Fibroblast of mammary gland (primary cell): ENCODE measurements at regions not wholly inside any gene's neighbourhood (a gene's known extent, or its start where the extent isn't known, plus 50 kb on each side); places are given as distances from the start of the nearest gene placed in this dataset.

Experiments used
- DNase-seq: peaks from one replicate; pipeline ENCODE4 v3.0.0-alpha.2; 2010; ENCODE audit warnings: low read depth
- H3K4me3 ChIP-seq: 2 replicates; pipeline ENCODE4 v1.5.1; 2011; ENCODE audit warnings: low read depth, mild to moderate bottlenecking, low read length, moderate library complexity; ENCODE audit not compliant: control insufficient read depth
- TF ChIP-seq, protein P1 (sequence below): conservative IDR thresholded peaks from 2 replicates; pipeline ENCODE4 v1.5.1; 2011; ENCODE audit warnings: low read depth, low read length, inconsistent platforms; ENCODE audit not compliant: control insufficient read depth, insufficient read depth

DNA sequence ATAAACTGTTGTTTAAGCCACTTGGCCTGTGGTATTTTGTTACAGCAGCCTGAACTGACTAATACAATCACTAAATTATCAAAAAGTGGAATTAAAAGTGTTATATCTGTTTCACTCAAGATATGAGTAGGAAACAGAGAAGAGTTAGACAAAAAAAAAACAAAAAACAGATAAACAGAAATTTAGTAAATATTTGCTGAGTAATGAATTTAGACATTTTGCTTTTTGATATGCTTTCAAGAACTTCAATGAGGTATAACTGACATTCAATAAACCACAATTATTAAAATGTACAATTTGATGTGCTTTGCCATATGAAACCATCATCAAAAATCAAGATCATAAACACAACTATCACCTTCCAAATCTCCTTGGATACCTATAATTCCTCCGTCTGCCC is 369.2 kb downstream of the PAX1 start:
- TF ChIP-seq, protein P1, sequence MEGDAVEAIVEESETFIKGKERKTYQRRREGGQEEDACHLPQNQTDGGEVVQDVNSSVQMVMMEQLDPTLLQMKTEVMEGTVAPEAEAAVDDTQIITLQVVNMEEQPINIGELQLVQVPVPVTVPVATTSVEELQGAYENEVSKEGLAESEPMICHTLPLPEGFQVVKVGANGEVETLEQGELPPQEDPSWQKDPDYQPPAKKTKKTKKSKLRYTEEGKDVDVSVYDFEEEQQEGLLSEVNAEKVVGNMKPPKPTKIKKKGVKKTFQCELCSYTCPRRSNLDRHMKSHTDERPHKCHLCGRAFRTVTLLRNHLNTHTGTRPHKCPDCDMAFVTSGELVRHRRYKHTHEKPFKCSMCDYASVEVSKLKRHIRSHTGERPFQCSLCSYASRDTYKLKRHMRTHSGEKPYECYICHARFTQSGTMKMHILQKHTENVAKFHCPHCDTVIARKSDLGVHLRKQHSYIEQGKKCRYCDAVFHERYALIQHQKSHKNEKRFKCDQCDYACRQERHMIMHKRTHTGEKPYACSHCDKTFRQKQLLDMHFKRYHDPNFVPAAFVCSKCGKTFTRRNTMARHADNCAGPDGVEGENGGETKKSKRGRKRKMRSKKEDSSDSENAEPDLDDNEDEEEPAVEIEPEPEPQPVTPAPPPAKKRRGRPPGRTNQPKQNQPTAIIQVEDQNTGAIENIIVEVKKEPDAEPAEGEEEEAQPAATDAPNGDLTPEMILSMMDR, result no peak
- DNase-seq, result no peak
- no peak overlapping the region for H3K4me3 ChIP-seq

DNA sequence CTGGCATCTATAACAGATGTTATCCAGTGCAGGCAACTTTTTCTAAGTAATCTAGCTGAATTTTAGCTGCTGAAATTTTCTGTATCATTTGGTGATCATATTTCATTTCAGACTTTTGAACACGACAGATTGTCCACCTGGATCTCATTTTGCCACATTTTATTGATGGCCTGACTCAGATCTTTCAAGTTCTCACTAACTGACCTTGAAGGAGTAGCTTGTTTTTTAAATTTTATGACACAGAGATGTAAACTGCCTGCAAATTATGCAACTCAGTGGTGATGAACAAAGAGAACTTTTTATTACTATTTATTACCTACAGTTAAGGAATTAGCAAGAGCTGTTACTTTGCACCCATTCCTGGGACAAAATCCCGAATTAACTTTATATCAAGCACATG is 366.4 kb downstream of the PAX1 start:
- DNase-seq, result peak; percentile 16
- TF ChIP-seq, protein P1, result no peak
- no peak overlapping the region for H3K4me3 ChIP-seq

DNA sequence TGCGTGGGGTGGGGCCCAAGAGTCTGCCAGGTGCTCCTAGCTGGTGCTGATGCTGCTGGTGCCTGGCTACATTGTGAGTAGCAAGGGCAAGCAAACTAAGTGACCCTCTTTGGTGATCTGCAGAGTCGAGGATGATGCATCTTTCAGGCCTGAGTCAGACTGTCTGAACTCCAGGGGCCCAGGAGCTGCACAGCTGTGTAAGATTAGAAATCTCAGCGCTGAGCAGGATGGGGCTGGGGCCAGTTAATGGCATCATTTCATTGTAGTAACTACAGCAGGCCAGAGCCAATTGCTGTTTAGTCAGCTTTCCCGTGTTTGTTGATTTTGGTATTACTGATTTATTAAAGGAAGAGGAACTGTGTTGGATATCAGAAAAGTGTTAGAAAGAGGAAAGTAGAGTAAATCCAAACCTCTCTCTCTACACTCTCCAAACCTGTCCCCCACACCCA is 365.2 kb downstream of the PAX1 start:
- H3K4me3 ChIP-seq, result no peak overlapping the region
- TF ChIP-seq, protein P1, result no peak
- peak; percentile 85 for DNase-seq

DNA sequence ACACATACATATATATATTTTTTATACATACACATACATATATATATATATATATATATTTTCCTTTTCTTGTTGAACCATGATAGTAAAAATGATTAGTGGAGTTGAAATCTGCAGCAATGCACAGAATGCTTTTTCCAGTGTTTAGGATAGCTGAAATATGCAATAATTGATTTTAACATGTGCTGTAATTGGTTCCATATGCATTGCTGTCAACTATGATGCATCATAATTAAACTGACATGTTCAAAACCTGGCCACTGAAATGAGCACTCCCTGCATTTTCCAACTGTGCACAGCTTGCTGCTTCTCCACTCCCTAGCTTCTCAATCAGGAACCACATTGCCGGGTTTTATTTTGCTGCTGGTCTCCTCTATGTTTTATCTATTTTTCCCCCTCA is 358.3 kb downstream of the PAX1 start:
- DNase-seq, result no peak
- H3K4me3 ChIP-seq, result no peak overlapping the region
- TF ChIP-seq, protein P1, result no peak

DNA sequence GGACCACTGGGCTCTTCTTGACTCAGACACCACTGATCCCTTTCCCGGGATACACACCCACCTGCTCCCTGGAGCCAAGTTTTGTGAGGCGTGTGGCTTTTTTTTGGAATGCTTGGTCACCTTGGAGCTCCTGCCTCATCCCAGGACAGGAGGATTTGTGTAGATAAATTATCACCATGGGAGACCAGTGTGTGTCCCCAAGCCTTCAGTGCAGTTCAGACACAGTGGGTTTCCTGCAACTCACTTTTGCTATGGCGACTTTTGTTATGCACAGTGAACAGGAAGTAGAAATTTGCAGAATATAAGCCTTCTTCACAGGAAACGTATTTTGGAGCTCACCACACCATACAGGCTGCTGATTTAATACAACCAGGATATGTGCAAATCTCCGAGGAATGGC is 357.4 kb downstream of the PAX1 start:
- DNase-seq, result no peak
- no peak overlapping the region for H3K4me3 ChIP-seq
- TF ChIP-seq, protein P1, result no peak

DNA sequence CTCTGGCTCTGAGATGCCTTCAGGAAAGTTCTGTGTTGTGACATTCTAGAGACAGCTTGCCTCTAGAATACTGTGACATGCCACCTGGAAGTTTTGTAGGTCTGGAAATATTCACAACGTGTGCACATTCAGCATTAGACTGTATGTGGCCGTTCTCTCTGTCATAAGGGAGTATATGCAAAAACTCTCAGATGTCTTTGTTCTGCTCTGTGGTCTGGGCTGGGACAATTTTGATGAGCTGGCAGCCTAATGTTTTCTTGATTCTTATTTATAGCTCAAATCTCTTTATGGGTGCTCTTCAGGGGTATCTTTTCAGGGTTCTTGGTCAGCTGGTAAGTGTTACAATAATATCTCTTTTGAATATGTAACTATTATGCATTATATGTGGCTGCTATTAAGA is 355.1 kb downstream of the PAX1 start:
- H3K4me3 ChIP-seq, result no peak overlapping the region
- TF ChIP-seq, protein P1, result no peak

DNA sequence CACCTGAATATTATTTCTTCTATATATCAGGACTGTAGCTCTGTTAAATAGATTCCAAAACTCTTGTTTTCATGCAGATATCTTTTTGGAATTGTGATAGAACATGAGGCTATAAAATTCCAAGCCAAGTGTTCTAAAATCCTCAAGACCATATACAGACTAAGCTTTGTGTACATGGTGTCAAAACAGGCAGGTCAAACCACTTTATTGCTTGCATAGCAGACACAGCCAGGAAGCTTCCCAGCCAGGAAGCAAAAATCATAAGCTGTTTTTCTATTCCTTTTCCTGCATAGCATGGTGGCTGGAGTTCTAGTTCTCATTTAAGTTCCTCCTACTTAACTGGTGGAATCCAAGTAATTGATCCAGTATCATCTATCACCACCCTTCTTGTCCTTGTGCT is 353.3 kb downstream of the PAX1 start:
- TF ChIP-seq, protein P1, result no peak
- H3K4me3 ChIP-seq, result no peak overlapping the region
- DNase-seq, result no peak

More for the DNA sequence above, 355.1 kb downstream of the PAX1 start:
- no peak for DNase-seq
